GM23248 (cell line): ENCODE measurements at regions not wholly inside any gene's neighbourhood (a gene's known extent, or its start where the extent isn't known, plus 50 kb on each side); places are given as distances from the start of the nearest gene placed in this dataset.

ENCODE experiments used
- EZH2 ChIP-seq: fragments of 200-600 bp; sonication (generic); IDR thresholded peaks from 2 replicates; pipeline ENCODE4 v1.6.1; 2018; ENCODE audit warnings: antibody characterized with exemption, mild to moderate bottlenecking; ENCODE audit not compliant: insufficient read depth, poor library complexity, severe bottlenecking
- EZH2phosphoT487 ChIP-seq: fragments of 200-600 bp; sonication (generic); IDR thresholded peaks from 2 replicates; pipeline ENCODE4 v1.6.1; 2018; ENCODE audit warnings: antibody characterized with exemption, moderate library complexity, mild to moderate bottlenecking, low read depth; ENCODE audit not compliant: insufficient read depth

DNA sequence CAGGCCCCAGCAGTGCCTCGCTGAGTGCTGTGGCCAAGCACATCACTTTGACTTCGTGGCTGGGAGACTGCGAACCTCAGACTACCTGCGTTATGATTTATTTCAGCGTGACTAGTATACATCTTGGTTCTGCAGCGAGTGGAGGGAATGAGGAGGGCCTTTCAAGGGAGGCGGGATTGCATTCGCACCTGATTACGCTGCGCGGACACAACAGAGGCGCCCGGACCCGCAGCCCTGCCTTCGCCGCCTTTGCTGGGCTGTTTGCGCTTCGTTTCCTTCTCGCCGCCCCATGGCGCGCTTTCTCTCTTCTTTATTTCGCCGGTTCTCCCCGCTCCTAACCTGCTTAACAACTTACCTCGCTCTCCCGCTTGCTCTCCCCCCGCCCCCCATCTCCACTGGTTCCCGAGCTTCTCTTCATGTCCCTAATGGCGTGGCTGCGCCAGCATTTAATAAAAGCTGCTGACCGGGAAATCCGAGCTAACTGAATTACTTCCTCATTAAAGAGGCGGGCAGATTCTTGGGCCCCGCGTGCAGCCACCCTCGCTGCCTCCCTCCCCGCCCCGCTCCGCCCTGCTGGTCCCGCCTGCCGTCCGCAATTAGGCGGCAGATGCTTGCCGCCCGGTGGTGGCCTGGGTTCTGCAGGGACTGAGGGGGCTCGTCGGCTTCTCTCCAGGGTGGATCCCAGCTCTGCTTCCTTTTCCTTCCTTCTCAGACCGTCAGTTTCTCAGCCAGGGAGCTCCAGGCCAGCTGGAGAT is 257.6 kb upstream of the SDK2 start:
- TF ChIP-seq EZH2phosphoT487: no peak
- TF ChIP-seq EZH2: no peak
